ENCODE measurements at regions not wholly inside any gene's neighbourhood (a gene's known extent, or its start where the extent isn't known, plus 50 kb on each side); places are given as distances from the start of the nearest gene placed in this dataset.

DNA sequence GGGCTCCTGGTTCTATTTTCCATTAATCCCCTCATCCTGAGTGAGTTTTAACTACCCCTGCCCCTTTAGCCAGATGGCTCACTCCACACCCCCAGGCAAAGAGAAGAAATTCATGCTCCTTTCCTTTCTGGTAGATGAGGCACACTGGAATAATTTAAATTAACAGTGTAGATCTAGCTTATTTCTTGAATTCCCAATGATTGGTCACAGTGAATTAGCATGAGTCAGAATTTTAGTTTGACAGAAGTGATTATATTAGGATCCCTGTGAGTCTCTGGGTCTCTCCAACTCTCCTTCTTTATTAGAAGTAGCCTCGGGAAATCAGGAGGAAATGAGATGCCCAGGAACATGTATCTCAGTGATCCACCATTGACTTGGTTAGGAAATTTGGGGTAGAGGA lies 103.1 kb upstream of the KAZN start:
- TF ChIP-seq, protein P1, sequence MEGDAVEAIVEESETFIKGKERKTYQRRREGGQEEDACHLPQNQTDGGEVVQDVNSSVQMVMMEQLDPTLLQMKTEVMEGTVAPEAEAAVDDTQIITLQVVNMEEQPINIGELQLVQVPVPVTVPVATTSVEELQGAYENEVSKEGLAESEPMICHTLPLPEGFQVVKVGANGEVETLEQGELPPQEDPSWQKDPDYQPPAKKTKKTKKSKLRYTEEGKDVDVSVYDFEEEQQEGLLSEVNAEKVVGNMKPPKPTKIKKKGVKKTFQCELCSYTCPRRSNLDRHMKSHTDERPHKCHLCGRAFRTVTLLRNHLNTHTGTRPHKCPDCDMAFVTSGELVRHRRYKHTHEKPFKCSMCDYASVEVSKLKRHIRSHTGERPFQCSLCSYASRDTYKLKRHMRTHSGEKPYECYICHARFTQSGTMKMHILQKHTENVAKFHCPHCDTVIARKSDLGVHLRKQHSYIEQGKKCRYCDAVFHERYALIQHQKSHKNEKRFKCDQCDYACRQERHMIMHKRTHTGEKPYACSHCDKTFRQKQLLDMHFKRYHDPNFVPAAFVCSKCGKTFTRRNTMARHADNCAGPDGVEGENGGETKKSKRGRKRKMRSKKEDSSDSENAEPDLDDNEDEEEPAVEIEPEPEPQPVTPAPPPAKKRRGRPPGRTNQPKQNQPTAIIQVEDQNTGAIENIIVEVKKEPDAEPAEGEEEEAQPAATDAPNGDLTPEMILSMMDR (IDR thresholded peaks at IDR 0.05) = no peak
- no peak for TF ChIP-seq POLR2A (IDR thresholded peaks at IDR 0.05)
